ENCODE measurements at regions not wholly inside any gene's neighbourhood (a gene's known extent, or its start where the extent isn't known, plus 50 kb on each side); places are given as distances from the start of the nearest gene placed in this dataset.

GRCh38 chr2:76204048-76204447 is 493.3 kb upstream of the GCFC2 start:
- TF ChIP-seq POLR2A (IDR thresholded peaks at IDR 0.05) (no peak), CTCF (IDR thresholded peaks at IDR 0.05 in 4 of 5, conservative IDR thresholded peaks at IDR 0.05 in 1 of 5) (no peak)
